ENCODE measurements at regions not wholly inside any gene's neighbourhood (a gene's known extent, or its start where the extent isn't known, plus 50 kb on each side); places are given as distances from the start of the nearest gene placed in this dataset.
"Not testable (repeated sequence)": the region's sequence is repeated elsewhere in the genome, so short reads cannot be mapped to it uniquely, and the experiment has no call there.

- DNase-seq = no peak
Measured at GRCh38 chr3:106413683-106414082, 544.9 kb upstream of the CBLB start.

DNA sequence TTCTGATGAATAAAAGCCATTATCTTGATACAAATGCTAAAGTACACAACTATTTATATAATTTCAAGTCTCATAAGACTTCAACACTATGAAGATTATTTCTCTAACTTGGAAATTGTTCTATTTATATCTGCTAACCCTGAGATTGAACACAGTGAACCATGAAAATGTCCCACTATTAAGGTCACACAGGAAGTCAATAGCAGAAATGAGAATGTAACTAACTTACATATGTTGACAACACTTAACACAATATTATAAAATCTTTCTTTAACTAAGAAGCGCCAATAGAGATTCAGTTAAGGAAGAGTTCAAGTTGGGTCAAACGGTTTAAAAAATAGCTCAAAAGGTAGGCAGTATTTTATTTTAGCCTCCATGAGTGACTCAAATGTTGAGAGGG is 551.8 kb upstream of the CBLB start:
- DNase-seq = no peak

- DNase-seq = no peak
Measured at GRCh38 chr3:106421426-106421825, 552.6 kb upstream of the CBLB start.

DNA sequence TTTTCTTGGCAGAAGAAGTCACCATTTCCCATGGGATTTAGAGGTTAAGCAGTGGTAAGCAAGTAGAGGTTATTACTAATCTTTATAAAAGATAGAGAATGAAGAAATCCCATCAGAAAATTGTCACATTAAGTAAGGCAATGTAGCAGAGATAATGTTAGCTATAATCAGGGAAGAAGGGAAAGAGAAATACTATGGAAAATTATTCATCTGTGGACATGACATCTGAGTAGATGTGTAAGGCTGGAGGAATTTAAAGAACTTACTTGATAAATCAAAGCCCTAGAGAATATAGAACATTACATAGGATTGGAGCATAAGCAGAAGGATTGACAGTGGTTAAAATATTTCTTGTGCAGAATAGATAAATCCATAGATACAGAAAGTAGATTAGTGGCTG is 553.1 kb upstream of the CBLB start:
- DNase-seq = no peak

DNA sequence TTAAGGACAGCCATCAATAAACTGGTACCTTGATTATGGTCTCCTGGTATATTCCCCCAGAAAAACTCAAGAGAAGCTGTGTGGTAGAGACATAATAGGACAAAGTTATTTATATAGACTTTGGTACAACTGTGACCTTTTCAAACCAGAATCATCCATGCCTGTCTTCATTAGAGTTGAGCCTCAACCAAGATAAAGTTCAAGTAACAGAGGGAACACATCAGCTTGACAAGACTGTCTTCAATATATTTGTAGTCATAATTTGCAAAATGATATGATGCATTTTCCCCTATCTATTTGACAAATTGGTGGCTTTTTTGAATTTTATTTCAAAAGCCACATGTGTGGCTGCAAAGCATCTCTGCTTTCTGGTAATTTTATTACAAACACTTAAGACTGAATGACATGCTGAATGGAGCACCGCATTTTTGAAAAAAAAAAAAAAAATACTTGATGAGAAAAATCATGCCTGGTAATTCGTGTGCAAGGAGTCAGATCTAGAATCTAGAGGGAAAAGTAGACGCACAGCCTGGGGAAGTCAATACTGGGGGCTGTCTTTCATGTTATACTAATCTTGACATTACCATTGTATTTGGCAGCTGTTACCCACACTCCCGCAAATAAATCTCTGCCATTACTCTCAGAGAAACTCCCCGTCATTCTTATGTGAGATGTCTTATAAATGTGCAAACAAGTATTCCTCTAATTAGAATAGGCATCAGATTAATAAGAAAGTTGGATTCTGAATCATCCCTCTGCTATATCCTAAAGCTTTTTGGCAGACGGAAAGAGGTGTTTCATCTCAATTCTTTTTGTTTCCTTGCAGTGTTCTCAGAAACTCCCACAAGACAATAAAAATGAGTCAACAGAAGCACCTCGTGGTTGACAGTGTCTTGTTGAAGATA is 554.8 kb upstream of the CBLB start:
- DNase-seq = no peak

DNA sequence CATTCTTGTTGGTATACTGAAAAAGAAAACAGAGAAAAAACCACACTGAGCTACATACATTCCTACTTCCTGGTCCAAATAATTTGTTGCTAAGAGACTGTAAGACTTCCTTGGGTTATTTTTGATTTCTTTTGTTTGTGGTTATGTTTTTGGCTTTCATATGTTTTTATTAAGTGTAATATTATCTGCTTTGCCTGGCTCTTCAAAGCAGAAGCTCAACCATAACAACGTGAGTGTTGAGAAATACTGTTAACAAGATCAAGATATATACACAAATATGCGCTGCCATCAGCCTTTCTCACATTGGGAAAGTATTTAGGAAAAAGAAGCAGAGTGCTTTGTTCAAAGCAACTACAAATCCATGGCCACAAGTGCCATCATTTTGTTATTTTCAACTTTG is 556.2 kb upstream of the CBLB start:
- DNase-seq = no peak

DNA sequence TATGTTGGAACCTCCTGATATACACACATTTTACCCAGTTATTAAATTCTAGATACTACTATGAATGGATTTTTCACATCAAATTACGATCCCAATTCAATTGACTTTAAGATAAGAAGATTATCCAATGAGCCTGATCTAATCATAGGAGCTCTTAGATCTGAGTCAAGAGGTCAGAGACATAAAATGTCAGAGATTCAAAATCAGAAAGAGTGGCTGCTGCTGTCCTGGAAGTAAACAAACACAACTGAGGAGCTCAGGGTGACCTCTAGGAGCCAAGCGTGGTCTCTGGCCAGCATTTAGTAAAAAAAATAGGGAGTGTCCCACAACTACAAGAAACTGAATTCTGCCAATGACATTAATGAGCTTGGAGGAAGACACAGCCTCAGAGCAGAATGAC is 557.1 kb upstream of the CBLB start:
- no peak for DNase-seq

DNA sequence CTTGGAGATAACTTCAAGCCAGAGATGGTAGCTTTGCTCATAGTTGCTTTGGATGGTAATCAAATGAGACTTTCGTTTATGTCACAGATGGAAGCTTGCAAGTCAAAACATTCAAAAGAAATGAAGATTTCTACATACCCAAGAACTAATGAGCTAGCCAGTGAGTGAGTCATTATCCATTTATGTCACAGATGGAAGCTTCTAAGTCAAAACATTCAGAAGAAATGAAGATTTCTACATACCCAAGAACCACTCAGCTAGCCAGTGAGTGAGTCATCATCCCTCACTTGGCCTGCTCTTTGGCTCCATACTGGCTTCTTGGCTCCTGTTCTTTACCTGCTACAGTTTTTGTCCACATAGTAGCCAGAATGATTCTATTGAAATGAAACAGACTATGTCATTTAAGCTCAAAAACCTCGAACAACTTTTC is 559.8 kb upstream of the CBLB start:
- DNase-seq = no peak

- DNase-seq = no peak
Measured at GRCh38 chr3:106431721-106432120, 562.9 kb upstream of the CBLB start.

DNA sequence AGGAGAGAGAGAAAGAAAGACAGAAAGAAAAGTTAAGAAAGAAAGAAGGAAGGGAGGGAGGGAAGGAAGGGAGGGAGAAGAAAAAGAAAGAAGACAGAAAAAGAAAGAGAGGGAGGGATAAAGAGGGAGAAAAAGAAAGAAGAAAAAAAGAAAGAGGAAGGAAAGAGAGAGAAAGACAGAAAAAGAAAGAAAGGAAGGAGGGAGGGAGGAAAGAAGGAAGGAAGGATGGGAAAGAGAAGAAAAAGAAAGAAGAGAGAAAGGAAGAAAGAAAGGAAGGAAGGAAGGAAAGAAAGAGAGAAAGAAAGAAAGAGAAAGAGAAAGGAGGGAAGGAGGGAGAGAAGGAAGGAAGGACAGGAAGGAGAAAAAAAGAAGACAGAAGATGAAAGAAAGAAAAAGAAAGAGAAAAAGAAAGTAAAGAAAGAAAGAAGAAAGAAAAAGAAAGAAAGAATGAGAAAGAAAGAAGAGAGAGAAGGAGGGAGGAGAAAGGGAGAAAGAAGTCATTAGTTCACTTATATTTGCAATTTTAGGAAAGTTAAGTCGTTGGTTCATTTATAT is 567.2 kb upstream of the CBLB start:
- no peak for DNase-seq

GRCh38 chr3:106438887-106439286 is 570.1 kb upstream of the CBLB start:
- no peak for DNase-seq

- DNase-seq = no peak
Measured at GRCh38 chr3:106440672-106441071, 571.9 kb upstream of the CBLB start.

- DNase-seq = no peak
Measured at GRCh38 chr3:106446271-106446670, 577.5 kb upstream of the CBLB start.

DNA sequence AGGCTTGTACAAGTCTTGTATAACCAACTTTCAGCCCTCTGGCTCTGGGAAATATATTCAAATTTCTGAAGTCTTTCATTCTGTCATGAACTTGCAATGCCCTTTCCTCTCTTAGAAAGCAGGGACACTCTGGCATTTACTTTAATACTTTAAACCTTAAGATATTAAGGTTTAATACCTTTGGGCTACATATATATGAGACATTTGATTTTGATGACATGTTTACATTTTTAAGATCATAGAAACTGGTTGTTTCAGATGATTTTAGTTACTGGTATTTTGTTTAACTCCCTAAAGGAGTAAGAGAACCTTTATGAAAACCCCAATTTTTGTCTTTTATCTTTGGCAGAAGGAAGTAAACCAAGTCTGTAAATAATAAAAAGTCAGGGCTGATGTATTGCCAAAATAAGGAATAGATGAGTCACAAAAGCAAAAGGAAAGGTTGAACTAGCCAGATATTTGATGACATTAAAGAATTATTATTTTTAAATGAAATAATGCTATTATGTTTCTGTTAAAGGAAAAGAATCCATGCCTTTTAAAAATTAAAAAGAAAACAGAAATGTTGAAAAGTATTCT is 579.0 kb upstream of the CBLB start:
- DNase-seq = no peak

GRCh38 chr3:106448372-106448966 is 579.7 kb upstream of the CBLB start:
- DNase-seq = not testable (repeated sequence)

GRCh38 chr3:106452096-106452495 is 583.3 kb upstream of the CBLB start:
- no peak for DNase-seq

GRCh38 chr3:106454497-106454896 is 585.7 kb upstream of the CBLB start:
- DNase-seq = no peak

- no peak for DNase-seq
Measured at GRCh38 chr3:106457281-106458180, 588.7 kb upstream of the CBLB start.

DNA sequence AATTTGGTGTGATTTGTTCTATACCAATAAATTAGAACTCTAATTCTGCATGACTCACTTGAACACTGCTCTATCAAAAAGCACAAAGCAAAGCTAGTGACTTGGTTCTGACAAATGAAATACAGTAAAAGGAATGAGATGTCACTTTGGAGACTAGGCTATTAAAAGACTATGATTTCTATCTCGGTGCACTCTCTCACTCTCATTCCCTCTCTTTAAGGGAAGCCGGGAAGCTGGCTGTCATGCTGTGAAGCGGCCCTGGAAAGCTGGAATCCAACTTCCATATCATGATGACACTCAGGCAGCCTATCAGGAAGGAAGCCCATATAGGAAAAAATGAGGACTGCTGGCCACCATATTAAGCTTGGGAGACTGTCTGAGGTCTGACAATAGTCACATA is 590.1 kb upstream of the CBLB start:
- no peak for DNase-seq

DNA sequence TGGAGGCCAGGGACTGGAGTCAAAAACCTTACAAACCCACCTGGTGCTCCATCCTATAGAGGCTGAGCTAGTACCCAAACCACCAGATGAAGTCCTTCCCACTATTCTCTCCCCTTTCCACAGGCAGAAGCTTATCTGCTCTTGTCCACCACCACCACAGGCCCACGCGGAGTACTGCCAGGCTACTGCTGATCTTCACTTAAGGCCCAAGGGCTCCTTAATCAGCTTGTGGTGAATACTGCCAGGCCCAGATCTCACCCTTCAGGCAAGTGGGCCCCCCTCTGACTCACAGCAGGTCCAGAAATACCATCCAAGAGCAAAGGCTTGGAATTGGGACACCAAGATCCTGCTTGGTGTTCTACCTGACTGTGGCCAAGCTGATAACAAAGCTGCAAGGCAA is 598.1 kb upstream of the CBLB start:
- DNase-seq = no peak

- no peak for DNase-seq
Measured at GRCh38 chr3:106473576-106474475, 605.0 kb upstream of the CBLB start.

DNA sequence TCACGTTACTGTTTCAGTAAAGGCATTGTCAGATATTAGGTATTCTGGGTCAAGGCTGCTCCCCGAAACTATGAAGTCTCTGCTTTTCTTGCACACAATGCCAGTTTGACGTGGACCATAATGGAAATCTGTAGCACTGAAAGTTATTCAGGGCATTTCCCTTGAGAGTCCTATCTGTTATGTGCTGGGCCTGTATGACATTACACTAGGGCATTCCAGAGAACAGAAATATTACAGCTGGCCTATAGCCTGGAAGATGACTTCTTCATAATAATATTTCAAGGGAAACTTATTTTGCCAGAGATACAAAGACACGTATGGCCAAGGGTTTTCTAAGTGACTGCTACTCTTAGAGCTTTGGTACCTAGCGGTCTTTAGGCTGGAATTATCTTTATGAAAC is 613.6 kb upstream of the CBLB start:
- no peak for DNase-seq
